Skeletal muscle cell (primary cell): ENCODE measurements at regions not wholly inside any gene's neighbourhood (a gene's known extent, or its start where the extent isn't known, plus 50 kb on each side); places are given as distances from the start of the nearest gene placed in this dataset.
"Not testable (repeated sequence)": the region's sequence is repeated elsewhere in the genome, so short reads cannot be mapped to it uniquely, and the experiment has no call there.

Experiments used
- DNase-seq: peaks from one replicate; pipeline ENCODE4 v3.0.0-alpha.2; 2010; ENCODE audit warnings: low read depth
- H3K4me3 ChIP-seq: 2 replicates; pipeline ENCODE4 v1.5.1; 2011; ENCODE audit warnings: low read depth, mild to moderate bottlenecking, control low read depth, low read length, moderate library complexity

DNA sequence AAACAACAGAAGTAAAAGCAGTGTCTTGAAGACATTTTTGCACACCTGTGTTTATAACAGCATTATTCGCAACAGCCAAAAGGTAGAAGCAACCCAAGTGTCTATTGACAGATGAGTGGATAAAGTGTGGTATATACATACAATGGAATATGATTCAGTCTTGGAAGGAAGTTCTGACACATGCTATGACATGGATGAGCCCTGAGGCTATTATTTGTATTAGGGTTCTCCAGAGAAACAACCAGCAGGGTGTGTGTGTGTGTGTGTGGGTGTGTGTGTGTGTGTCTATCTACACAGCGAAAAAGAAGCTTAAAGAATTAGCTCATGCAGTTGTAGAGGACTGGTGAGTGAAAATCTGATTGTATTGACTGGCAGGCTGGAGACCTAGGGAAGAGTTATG lies 153.7 kb downstream of the KLRB1 start:
- not testable (repeated sequence) for DNase-seq, H3K4me3 ChIP-seq

- not testable (repeated sequence) for H3K4me3 ChIP-seq, DNase-seq
Measured at GRCh38 chr12:9450127-9450567, 157.6 kb downstream of the KLRB1 start.

DNA sequence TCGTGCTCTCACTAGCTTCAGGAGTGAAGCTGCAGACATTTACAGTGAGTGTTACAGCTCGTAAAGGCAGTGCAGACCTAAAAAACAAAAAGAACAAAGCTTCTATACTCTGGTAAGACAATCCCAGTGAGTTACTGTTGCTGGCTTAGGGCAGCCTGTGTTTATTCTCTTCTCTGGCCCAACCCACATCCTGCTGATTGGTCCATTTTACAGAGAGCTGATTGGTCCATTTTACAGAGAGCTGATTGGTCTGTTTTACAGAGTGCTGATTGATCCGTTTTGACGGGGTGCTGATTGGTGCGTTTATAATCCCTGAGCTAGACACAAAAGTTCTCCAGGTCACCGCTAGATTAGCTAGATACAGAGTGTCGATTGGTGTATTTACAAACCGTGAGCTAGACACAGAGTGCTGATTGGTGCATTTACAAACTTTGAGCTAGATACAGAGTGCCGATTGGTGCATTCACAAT lies 158.0 kb downstream of the KLRB1 start:
- not testable (repeated sequence) for H3K4me3 ChIP-seq, DNase-seq

DNA sequence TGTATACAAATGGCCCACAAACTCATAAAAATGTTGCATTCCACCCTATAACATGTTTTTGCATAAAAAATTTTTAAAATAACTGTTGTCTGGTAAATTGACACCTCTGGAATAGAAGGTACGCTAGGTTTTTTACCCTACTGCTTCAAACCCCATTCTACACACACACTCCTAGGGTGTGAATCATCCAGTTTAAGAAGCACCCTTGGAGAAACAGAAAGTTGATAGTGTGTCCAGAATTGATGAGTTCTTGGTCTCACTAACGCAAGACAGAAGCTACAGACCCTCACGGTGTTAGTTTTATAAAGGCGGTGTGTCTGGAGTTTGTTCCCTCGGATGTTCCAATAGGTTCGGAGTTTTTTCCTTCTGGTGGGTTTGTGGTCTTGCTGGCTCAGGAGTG lies 158.5 kb downstream of the KLRB1 start:
- no peak for DNase-seq
- no peak overlapping the region for H3K4me3 ChIP-seq

GRCh38 chr12:9448648-9449047 lies 159.1 kb downstream of the KLRB1 start:
- H3K4me3 ChIP-seq, result peak overlapping the region; percentile 56
- not testable (repeated sequence) for DNase-seq

DNA sequence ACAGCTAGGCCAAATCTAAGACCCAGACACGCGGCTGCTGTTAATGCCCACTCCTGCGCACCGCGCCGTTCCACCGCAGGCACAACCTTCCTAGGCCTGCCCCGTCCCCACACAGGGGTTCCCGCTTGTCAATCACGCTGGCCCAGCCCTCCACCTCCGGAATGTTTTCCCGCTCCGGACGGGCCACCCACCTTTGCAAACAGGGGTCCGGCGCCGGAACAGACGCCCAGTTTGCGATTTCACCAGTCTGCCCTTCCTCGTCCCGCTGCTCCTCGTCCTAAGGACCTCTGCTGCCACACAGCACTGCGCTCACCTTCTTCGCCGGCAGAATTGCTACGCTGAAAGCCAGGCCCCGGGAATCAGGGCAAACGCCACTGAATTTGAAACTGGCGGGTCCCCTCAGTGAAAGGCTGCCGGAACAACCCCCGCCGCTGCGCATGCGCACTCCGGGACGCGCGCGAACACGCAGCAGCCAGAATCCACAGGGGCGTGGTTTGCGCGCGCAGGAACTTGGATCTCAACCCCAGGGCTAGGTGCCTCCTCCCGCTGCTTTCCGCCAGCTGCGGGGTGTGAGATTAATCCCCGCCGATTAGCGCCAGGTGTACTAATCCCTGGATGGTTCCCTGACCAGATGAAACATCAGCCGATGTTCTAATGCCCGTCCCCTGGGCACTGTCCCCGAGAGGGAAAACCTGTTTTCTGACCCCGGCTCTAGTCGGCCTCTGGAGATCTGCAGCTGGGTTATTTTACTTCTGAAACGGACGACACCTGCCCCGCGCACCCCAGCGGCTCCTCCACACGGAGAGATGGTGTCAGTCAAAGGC lies 159.7 kb downstream of the KLRB1 start:
- peak; percentile 33 for DNase-seq
- peak overlapping the region; percentile 56 for H3K4me3 ChIP-seq

DNA sequence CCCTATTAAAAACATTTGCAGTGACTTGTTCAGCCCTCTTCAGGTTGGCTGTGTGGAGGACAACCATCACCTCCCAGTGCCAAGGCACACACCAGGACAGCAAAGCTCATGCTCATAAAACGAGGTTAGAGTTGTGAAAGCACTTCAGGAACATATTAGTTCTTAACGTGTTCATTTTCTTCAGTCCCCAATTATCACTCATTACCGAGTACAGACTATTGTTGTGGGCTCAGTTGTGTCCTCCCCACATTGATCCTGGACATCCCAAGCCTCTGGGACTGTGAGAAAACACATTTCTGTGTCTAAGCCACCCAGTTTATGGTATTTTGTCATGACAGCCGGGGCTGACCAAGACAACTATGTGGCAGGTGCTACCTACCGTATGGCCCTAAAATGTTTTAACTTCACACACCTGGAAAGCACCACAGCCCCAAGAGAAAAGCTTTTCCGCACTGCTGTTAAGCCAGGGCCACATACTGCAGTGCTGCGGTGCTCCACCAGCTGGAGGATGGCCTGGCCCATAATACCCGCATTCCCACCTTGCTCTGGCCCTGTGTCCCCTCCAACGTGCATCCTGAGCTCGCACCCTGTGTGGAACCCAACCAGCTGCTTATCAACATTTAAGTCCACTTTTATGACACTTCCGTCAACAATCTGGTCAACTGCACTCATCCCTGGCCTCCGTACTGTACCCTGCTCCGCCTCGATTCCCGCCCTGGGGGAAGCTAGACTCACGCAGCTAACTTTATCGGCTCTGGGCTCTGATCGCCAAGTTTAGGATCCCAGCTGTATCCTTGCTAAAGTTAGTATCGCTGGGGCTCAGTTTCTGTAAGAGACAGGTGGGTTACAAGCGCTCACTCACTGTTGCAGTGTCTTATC lies 160.6 kb downstream of the KLRB1 start:
- H3K4me3 ChIP-seq, result peak overlapping the region; percentile 56
- not testable (repeated sequence) for DNase-seq

- DNase-seq, result not testable (repeated sequence)
Measured at GRCh38 chr12:9440428-9440827, 167.3 kb downstream of the KLRB1 start.

GRCh38 chr12:9435682-9436081 lies 172.0 kb downstream of the KLRB1 start:
- H3K4me3 ChIP-seq, DNase-seq: not testable (repeated sequence)

More at GRCh38 chr12:9440428-9440827, 167.3 kb downstream of the KLRB1 start:
- H3K4me3 ChIP-seq, result not testable (repeated sequence)

DNA sequence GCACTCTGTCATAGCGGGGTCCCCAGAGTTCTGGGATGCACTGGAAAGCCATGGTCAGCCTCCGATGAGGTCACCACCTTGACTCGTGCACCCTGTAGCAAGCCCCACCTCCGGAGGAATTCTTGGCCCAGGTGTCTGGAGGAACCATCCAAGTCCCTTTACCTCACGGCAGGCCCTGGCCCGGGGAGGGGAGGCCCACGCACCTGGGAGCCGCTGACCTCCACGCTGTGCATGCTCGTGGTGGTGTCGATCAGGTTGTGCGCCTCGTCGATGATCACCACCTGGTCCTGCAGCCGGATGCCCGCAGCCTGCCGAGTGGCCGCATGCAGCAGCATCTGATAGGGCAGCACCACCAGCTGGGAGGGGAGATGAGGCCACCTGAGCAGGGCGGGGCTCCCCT lies 177.3 kb downstream of the KLRB1 start:
- DNase-seq, H3K4me3 ChIP-seq: not testable (repeated sequence)

DNA sequence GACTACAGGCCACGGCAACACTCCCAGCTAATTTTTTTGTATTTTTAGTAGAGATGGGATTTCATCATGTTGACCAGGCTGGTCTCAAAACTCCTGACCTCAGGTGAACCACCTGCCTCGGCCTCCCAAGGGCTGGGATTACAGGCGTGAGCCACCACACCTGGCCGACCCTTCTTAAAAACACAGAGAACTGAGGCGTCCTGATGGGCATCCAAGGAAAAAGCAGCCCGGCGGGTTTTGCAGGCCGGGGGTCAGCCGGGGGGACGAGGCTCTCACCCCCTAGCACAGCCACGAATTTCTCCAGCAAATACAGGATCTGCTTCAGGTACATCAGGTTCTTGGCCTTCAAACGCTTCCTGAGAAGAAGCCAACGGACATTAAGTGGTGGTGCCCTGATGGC lies 178.9 kb downstream of the KLRB1 start:
- not testable (repeated sequence) for H3K4me3 ChIP-seq, DNase-seq

DNA sequence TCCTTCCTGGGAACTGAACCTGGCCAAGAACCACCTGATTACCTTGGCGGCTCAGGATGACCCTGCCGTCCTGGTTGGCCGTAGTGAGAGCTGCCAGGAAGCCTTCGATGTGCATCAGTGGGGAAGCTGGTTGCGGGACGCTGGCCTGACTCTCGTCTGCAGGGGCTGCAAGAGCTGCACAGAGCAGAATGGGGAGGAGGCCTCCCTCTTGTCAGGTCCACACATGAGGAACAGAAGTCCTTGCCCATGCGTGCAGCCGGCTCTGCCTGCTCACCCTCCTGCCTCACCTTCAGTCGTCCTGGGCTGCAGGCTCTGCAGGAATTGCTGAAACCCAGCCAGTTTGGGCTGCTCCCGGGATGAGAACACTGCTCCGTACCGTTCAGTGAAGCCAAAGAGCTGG lies 182.3 kb downstream of the KLRB1 start:
- DNase-seq, result not testable (repeated sequence)

GRCh38 chr12:9424175-9424740 lies 183.5 kb downstream of the KLRB1 start:
- not testable (repeated sequence) for DNase-seq, H3K4me3 ChIP-seq

More for the DNA sequence above, 182.3 kb downstream of the KLRB1 start:
- H3K4me3 ChIP-seq, result not testable (repeated sequence)

- not testable (repeated sequence) for DNase-seq, H3K4me3 ChIP-seq
Measured at GRCh38 chr12:9422689-9423088, 185.0 kb downstream of the KLRB1 start.

DNA sequence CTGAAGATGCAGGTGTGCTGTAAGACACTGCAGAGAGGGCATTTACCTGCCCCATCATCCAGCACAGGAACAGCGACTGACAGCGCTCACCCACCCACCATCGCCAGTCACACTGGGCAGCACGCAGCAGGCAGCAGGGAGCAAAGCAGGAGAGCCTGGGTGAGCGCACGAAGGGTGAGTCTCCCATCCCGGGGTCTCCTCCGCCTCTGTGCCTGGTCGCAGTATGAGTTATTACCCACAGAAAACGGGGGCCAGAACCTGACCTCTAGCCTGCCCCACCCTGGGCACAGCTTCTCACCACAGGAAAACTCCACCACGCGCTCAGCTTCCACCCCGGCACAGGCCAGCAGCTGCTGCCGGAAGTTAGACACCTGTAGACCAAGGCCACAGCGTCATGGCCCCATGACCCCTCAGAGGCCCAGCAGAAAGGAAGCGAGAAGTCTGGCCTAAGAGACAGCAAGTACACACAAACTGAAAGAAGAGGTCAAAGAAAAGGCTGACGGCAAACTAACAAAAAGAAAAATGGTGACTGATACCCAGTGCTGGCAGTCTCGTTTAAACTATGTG lies 186.1 kb downstream of the KLRB1 start:
- not testable (repeated sequence) for H3K4me3 ChIP-seq, DNase-seq

GRCh38 chr12:9420817-9421519 lies 186.7 kb downstream of the KLRB1 start:
- DNase-seq, H3K4me3 ChIP-seq: not testable (repeated sequence)

DNA sequence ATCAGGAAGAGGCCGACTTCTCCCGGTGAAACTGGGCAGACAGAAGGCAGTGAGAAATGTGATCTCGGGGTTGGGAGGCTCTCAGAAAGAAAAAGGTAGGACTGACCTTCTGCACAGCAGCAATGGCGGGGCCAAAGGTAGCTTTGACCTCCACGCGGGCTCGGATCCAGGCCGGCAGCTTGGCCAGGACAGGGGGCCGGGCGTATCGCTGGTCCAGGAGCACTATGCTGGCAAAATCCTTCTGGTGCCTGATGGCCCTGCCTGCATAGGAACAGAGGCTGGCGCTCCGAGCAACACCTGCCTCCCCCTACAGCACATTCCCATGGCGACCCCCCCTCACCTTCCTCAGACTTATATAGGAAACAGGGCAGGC lies 189.1 kb downstream of the KLRB1 start:
- not testable (repeated sequence) for DNase-seq, H3K4me3 ChIP-seq

DNA sequence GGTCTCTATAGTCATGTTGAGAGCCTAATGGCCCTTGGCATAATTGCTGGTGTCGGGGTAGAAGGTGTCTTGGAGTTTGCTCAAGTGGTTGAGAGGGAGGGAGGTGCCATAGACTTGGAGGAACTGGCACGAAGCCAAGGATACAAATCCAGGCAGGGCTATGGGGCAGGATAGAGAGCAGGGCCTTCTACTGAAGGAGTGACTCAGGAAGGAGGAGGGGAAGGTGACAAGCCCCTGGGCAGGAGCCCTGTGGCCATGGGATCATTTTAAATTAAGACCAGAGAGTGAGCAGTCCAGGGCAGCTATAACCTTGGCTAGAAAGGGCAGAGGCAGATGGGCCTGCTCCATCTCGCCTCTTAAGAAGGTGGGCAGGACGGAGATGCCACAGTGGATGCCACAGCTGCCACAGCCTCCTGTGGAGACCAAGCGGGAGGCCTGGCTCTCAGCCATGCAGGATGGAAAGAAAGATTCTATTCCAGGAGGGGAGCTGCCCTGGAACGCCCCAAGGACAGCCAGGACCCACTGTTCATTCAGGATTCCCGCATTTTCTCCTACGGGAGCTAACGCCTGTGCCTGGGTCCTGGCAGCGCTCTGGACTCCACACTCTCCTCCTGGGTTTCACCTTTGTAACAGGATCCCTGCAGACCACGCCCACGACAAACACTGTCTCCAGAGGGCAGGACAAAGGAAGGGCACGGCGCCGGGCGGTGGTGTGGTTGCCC lies 189.6 kb downstream of the KLRB1 start:
- not testable (repeated sequence) for DNase-seq, H3K4me3 ChIP-seq
